Adipocyte (in vitro differentiated cells): ENCODE measurements at regions not wholly inside any gene's neighbourhood (a gene's known extent, or its start where the extent isn't known, plus 50 kb on each side); places are given as distances from the start of the nearest gene placed in this dataset.
"Not testable (repeated sequence)": the region's sequence is repeated elsewhere in the genome, so short reads cannot be mapped to it uniquely, and the experiment has no call there.

Experiments used
- DNase-seq: peaks from one replicate; pipeline ENCODE4 v3.0.0-alpha.2; 2015; ENCODE audit warnings: low read depth
- H3K27me3 ChIP-seq: replicated peaks from 2 replicates; pipeline ENCODE4 v1.7.0; 2013; ENCODE audit warnings: mild to moderate bottlenecking, low read length, moderate library complexity; ENCODE audit not compliant: control insufficient read depth, insufficient read depth
- H3K36me3 ChIP-seq: 2 replicates; pipeline ENCODE4 v1.7.0; 2013; ENCODE audit warnings: low read length, mild to moderate bottlenecking, moderate library complexity; ENCODE audit not compliant: control insufficient read depth, insufficient read depth, severe bottlenecking
- H3K4me1 ChIP-seq: 2 replicates; pipeline ENCODE4 v1.7.0; 2013; ENCODE audit warnings: mild to moderate bottlenecking, low read length, moderate library complexity; ENCODE audit not compliant: control insufficient read depth, insufficient read depth
- H3K4me3 ChIP-seq: 2 replicates; pipeline ENCODE4 v1.7.0; 2013; ENCODE audit warnings: mild to moderate bottlenecking, low read length, moderate library complexity
- H3K9ac ChIP-seq: 2 replicates; pipeline ENCODE4 v1.7.0; 2013; ENCODE audit warnings: mild to moderate bottlenecking, low read length, moderate library complexity
- H3K9me3 ChIP-seq: 2 replicates; pipeline ENCODE4 v1.7.0; 2013; ENCODE audit warnings: mild to moderate bottlenecking, low read length, moderate library complexity; ENCODE audit not compliant: control insufficient read depth

DNA sequence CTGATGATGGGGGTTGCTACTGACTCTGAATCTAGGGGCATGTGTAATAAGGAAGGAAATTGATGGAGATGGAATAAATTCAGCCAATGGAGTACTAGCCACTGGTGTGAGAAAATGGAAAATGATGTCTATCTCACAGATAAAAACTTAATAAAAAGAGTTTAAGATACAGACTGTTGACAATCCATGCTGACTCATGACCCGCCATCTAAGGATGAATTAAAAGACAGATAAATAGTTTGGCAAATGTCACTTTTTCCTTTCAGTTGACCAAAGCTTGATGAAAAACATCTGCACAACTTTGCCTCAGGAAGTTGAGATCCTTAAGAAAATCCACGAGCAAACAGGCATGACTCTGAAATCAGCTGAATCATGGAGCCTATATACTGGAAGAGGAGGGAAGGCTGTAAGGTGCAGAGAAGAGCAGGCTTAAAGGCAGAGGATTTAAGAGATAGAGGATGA, 82.6 kb upstream of the BMP5 start:
- Histone ChIP-seq H3K4me3 (peak overlapping the region; percentile 12), H3K9ac (no peak overlapping the region), H3K36me3 (no peaks in the 10 kb centered on the region), H3K4me1 (peaks cover 7% of the 10 kb centered on the region), H3K9me3 (no peaks in the 10 kb centered on the region), H3K27me3 (no peaks in the 10 kb centered on the region)
- peak; percentile 46 for DNase-seq

DNA sequence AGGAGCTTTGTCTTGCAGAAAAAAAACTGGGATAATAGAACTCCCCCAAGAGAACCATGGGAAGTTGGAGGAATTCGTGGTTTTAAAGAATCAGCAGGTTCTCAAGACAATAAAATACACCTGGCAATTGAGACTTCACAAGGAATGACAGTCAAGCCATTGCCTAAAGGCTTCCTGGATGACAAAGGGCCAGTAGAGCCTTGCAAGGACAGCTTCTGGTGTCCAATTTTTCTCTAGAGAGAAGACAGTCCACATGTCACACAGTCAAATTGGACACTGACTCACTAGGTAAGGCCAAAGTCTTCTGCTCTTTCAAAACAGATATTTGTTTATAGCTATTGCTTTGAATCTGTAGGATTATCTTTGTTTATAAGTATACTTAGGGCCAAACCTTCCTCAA, 80.3 kb upstream of the BMP5 start:
- H3K9ac ChIP-seq, result no peak overlapping the region
- no peaks in the 10 kb centered on the region for H3K27me3 ChIP-seq
- H3K4me3 ChIP-seq, result no peak overlapping the region
- no peaks in the 10 kb centered on the region for H3K9me3 ChIP-seq
- no peak for DNase-seq
- peaks cover 7% of the 10 kb centered on the region for H3K4me1 ChIP-seq
- no peaks in the 10 kb centered on the region for H3K36me3 ChIP-seq

DNA sequence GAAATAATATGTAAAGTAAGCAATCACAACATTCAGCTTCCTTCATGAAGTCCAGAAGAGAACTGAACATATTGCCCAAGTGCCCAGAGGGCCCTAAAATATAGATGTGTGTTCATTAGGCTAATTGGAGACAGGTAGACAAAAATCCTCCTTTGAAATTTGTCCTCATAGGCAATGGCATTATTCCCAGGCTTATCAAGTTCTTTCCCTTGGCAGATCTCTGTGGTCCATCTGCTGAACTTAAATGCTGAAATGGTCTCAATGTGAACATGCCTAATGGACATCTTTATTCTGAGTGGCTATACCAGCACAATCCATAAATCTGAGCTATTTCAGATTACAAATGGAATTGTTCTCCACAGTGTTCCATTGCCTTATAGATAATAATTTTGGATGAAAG, 79.0 kb upstream of the BMP5 start:
- no peaks in the 10 kb centered on the region for H3K27me3 ChIP-seq
- no peak overlapping the region for H3K9ac ChIP-seq
- no peaks in the 10 kb centered on the region for H3K36me3 ChIP-seq
- no peak overlapping the region for H3K4me3 ChIP-seq
- peaks cover 7% of the 10 kb centered on the region for H3K4me1 ChIP-seq
- H3K9me3 ChIP-seq, result no peaks in the 10 kb centered on the region
- no peak for DNase-seq

DNA sequence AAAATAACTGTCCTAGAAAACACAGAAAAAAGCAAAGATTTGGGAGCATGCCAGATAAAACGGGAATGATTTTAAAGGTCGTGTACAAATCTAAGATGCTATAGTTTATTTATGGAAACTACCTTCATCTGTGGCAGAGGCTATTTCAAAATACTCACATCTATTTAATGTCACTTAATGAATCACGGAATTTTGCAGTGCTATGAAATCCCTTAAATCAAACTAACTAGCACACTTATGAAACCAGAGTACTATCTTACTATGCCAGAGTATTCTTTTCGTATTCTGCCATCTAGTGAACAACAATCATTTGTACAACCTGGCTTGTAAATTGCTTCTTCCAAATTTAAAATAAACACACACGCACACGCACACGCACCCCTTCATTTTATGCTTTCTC, 77.9 kb upstream of the BMP5 start:
- Histone ChIP-seq H3K27me3 (no peaks in the 10 kb centered on the region), H3K36me3 (no peaks in the 10 kb centered on the region), H3K4me3 (peak overlapping the region; percentile 74), H3K9ac (peak overlapping the region; percentile 46), H3K9me3 (no peaks in the 10 kb centered on the region), H3K4me1 (peaks cover 7% of the 10 kb centered on the region)
- peak; percentile 85 for DNase-seq

DNA sequence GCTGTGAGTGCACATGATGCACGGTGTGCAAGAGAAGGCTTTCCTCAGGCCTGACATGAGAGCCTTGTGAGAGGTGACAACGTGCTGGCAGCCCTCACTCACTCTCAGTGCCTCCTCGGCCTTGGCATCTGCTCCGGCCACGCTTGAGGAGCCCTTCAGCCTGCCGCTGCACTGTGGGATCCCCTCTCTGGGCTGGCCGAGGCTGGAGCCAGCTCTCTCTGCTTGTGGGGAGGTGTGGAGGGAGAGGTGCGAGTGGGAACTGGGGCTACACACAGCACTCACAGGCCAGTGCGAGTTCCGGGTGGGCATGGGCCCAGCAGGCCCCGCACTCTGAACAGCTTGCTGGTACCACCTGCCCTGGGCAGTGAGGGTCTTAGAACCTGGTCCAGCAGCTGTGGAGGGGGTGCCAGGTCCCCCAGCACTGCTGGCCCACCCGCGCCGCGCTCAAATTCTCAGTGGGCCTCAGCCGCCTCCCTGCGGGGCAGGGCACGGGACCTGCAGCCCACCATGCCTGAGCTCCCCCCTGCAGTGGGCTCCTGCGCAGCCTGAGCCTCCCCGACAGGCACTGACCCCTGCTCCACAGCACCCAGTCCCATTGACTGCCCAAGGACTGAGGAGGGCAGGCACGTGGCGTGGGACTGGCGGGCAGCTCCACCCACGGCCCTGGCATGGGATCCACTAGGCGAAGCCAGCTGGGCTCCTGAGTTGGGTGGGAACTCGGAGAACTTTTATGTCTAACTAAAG, 74.9 kb upstream of the BMP5 start:
- Histone ChIP-seq H3K9me3 (no peaks in the 10 kb centered on the region), H3K9ac (no peak overlapping the region), H3K27me3 (no peaks in the 10 kb centered on the region), H3K4me1 (no peaks in the 10 kb centered on the region), H3K4me3 (no peak overlapping the region), H3K36me3 (no peaks in the 10 kb centered on the region)
- DNase-seq, result no peak

DNA sequence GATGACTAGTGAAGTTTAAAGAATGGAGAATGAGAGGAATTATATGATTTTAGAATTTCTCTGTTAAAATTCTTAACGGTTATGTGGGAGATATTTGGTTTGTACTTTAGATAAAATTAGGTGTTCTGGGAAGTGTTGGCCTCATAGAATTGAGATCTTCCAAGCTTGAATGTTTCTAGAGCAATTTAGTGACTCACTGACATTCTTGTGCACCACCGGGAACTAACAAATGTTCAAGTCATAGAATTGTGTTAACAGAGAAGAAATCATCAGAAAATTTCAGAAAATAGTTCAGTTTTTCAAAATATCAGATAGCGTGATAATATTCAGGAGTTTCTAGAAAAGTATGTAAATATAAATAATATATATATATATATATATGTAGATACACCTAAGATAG, 67.9 kb upstream of the BMP5 start:
- no peaks in the 10 kb centered on the region for H3K36me3 ChIP-seq
- H3K9ac ChIP-seq, result peak overlapping the region; percentile 47
- no peak overlapping the region for H3K4me3 ChIP-seq
- H3K27me3 ChIP-seq, result no peaks in the 10 kb centered on the region
- peaks cover 23% of the 10 kb centered on the region for H3K4me1 ChIP-seq
- DNase-seq, result peak; percentile 55
- no peaks in the 10 kb centered on the region for H3K9me3 ChIP-seq

DNA sequence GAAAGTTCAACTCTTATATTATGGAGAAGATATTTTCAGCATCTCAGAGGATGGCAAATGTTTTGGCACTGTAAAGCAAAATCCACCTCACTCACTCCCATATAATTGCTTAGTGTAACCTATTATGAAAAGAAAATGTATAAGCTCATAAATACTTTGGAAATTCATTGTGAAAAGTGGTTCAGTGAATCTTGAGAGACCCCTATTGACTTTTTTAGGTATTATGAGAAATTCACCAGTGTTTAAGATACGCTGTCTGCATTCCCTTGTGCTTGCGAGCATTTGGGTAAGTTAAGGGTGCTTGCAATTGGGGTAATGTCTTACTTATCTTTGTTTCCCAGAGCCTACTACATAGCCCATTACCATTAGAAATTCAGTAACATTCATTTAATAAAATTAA, 66.3 kb upstream of the BMP5 start:
- Histone ChIP-seq H3K9me3 (no peaks in the 10 kb centered on the region), H3K36me3 (no peaks in the 10 kb centered on the region), H3K9ac (no peak overlapping the region), H3K4me1 (peaks cover 23% of the 10 kb centered on the region), H3K27me3 (no peaks in the 10 kb centered on the region), H3K4me3 (no peak overlapping the region)
- DNase-seq, result peak; percentile 53

DNA sequence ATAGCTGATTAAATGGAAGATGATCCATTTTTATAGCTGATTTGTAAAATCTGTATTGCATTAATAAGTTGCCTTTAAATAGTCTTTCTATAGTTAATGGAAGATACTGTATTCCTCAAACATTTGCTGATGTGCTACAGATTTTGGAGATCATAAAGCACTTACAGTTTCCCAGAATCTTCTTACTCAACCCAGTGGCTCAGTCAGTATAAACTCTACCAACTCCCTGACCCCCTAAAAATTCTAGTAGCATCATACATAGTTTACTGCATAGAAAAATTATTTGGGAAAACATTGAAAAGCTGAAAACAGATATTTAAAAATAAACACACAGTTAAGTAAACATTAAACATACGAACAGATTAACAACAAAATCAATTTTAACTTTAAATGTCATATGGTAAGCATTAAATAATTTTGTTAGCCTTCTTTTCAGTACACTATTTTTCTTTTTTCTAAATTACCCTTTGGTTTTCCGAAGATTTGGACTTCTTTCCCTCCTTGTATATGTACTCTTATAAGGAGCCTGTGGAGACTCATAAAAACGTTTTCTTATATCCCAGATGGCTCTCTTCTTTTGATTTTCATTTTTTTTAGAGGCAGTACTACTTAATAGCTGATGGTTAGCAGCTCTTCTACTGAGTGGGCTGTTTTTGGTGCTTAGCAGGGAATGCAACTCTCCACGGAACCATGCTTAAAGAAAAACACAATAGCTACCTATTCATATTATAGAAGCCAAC, 62.7 kb upstream of the BMP5 start:
- H3K36me3 ChIP-seq, result no peaks in the 10 kb centered on the region
- H3K9ac ChIP-seq, result no peak overlapping the region
- H3K9me3 ChIP-seq, result no peaks in the 10 kb centered on the region
- H3K4me3 ChIP-seq, result no peak overlapping the region
- no peaks in the 10 kb centered on the region for H3K27me3 ChIP-seq
- H3K4me1 ChIP-seq, result peaks cover 9% of the 10 kb centered on the region
- no peak for DNase-seq

DNA sequence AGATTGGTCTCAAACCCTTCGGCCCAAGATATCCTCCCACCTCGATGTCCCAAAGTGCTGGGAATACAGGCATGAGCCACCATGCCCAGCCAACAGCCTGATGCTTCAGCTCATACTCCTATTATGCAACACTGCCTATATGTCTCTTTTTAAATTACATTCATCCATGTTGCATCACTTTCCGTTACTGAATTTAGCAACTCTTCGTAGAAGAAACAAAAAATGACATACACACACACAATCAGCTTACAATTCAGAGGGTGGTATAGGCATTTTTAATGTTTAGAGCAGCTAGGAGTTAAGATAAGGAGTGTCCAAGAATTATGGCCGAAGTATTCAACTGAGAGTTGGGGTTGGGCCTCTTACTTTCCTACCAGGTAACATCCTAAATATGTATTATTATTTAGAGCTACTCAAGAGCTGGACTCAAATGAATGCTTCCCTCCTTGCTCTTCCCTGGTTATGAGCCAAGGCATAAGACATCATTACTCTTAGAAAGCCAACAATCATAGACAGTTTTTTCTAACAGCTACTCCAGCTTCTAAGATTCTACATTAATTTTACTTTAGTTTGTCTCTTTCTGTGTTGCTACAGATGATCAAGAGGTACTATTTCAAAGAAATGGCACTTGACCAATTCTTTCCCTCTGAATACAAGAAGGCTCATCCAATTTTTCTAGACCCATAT, 62.0 kb upstream of the BMP5 start:
- Histone ChIP-seq H3K4me1 (peaks cover 2% of the 10 kb centered on the region), H3K9me3 (no peaks in the 10 kb centered on the region), H3K36me3 (no peaks in the 10 kb centered on the region), H3K27me3 (no peaks in the 10 kb centered on the region), H3K9ac (no peak overlapping the region), H3K4me3 (no peak overlapping the region)
- no peak for DNase-seq

DNA sequence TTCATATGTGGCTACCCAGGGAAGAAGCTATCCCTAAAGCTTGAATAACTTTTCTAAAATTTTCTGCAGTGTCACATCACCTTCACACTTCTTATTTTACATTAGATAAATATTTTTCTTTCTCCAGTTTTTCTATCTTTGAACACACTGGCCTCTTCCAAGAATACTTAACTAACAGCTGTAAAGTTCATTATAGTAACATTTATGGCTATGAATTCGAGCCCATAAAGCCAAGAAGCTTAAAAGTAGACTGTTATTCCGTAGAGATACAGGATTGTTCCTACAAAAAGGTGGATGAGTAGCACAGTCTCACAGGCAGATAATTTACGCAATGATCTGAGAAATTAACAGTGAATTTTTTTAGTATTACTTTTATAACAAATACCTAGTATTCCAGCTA, 55.7 kb upstream of the BMP5 start:
- H3K27me3 ChIP-seq, result no peaks in the 10 kb centered on the region
- no peak overlapping the region for H3K9ac ChIP-seq
- peaks cover 9% of the 10 kb centered on the region for H3K4me1 ChIP-seq
- no peak overlapping the region for H3K4me3 ChIP-seq
- DNase-seq, result no peak
- H3K36me3 ChIP-seq, result no peaks in the 10 kb centered on the region
- no peaks in the 10 kb centered on the region for H3K9me3 ChIP-seq

DNA sequence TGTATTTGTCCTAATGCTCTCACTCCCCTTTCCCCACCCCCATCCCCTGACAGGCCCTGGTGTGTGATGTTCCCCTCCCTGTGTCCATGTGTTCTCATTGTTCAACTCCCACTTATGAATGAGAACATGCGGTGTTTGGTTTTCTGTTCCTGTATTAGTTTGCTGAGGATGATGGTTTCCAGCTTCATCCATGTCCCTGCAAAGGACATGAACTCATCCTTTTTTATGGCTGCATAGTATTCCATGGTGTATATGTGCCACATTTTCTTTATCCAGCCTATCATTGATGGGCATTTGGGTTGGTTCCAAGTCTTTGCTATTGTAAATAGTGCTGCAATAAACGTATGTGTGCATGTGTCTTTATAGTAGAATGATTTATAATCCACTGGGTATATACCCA, 52.3 kb upstream of the BMP5 start:
- not testable (repeated sequence) for DNase-seq, H3K27me3 ChIP-seq, H3K36me3 ChIP-seq, H3K9ac ChIP-seq, H3K4me3 ChIP-seq, H3K9me3 ChIP-seq, H3K4me1 ChIP-seq
